H1 (cell line): ENCODE measurements at regions not wholly inside any gene's neighbourhood (a gene's known extent, or its start where the extent isn't known, plus 50 kb on each side); places are given as distances from the start of the nearest gene placed in this dataset.

Experiments
- CTCF ChIA-PET: fragments of 300-600 bp; sonication (Branson Sonifier 250); formaldehyde crosslinking; loops from one replicate; lab custom pipeline; 2021; ENCODE audit not compliant: partially characterized antibody; lab: Charles Lee
- POLR2A ChIA-PET: fragments of 300-600 bp; sonication (Branson Sonifier 250); formaldehyde crosslinking; loops from one replicate; lab custom pipeline; 2021; ENCODE audit warnings: inconsistent platforms; ENCODE audit not compliant: partially characterized antibody; lab: Charles Lee
- DNase-seq, 2 experiments: peaks; one replicate each; pipeline versions ENCODE4 v3.0.0 to v3.0.0-alpha.2; 2010 to 2022; ENCODE audit warnings: low spot score in 2 of 2, low read depth in 1 of 2, mixed read lengths in 1 of 2
- FAIRE-seq: peaks from 2 replicates; lab custom pipeline; 2011; peaks lifted over from hg19 to GRCh38; lab: Jason Lieb, UNC
- H2AFZ ChIP-seq: 2 replicates; pipeline ENCODE4 v1.8.1; 2012; ENCODE audit warnings: low read length, inconsistent platforms
- H2AK5ac ChIP-seq: 2 replicates; pipeline ENCODE4 v1.6.1; 2013; ENCODE audit warnings: low read depth, low read length
- H2BK120ac ChIP-seq: replicated peaks from 2 replicates; pipeline ENCODE3; 2013; ENCODE audit warnings: low read depth, low read length, inconsistent platforms
- H2BK12ac ChIP-seq: 2 replicates; pipeline ENCODE4 v1.6.1; 2013; ENCODE audit warnings: low read depth, low read length
- H2BK15ac ChIP-seq: 2 replicates; pipeline ENCODE4 v1.6.1; 2013; ENCODE audit warnings: low read length
- H2BK20ac ChIP-seq: 2 replicates; pipeline ENCODE4 v1.6.1; 2013; ENCODE audit warnings: low read length
- H2BK5ac ChIP-seq: 2 replicates; pipeline ENCODE4 v1.6.1; 2013; ENCODE audit warnings: low read depth, low read length
- H3K14ac ChIP-seq: 2 replicates; pipeline ENCODE4 v1.6.1; 2013; ENCODE audit warnings: inconsistent platforms; ENCODE audit not compliant: insufficient read length
- H3K18ac ChIP-seq: 2 replicates; pipeline ENCODE4 v1.6.1; 2013; ENCODE audit warnings: low read length; ENCODE audit errors: extremely low read depth
- H3K23ac ChIP-seq: 2 replicates; pipeline ENCODE4 v1.6.1; 2013; ENCODE audit warnings: inconsistent platforms; ENCODE audit not compliant: insufficient read length
- H3K23me2 ChIP-seq: 2 replicates; pipeline ENCODE4 v1.6.1; 2013; ENCODE audit warnings: low read depth, low read length
- H3K27ac ChIP-seq: 2 replicates; pipeline ENCODE4 v1.6.1; 2011; ENCODE audit warnings: low read depth, low read length, inconsistent platforms
- H3K27me3 ChIP-seq, 4 experiments: replicated peaks in 1 of 4; 1 replicate in 1 of 4; 2 replicates in 3 of 4; pipeline versions ENCODE4 v1.6.1 to v1.8.1; 2011 to 2013; ENCODE audit warnings: low read length in 3 of 4, mild to moderate bottlenecking in 3 of 4, inconsistent platforms in 2 of 4, mixed read lengths in 2 of 4, moderate library complexity in 1 of 4; ENCODE audit not compliant: control insufficient read depth in 3 of 4, insufficient read depth in 3 of 4; ENCODE audit errors: extremely low read depth in 1 of 4
- H3K36me3 ChIP-seq, 4 experiments: 2 replicates each; pipeline versions ENCODE4 v1.6.1 to v1.8.1; 2011 to 2013; ENCODE audit warnings: mild to moderate bottlenecking in 4 of 4, low read length in 3 of 4, moderate library complexity in 2 of 4, control low read depth in 1 of 4, inconsistent platforms in 1 of 4; ENCODE audit not compliant: insufficient read depth in 4 of 4, control insufficient read depth in 2 of 4
- H3K4ac ChIP-seq: replicated peaks from 2 replicates; pipeline ENCODE3; 2013; ENCODE audit warnings: low read length, low read depth, mixed read lengths, inconsistent platforms; ENCODE audit not compliant: insufficient read length
- H3K4me1 ChIP-seq, 4 experiments: replicated peaks in 1 of 4; 1 replicate in 1 of 4; 2 replicates in 3 of 4; pipeline versions ENCODE4 v1.6.1 to v1.8.1; 2011 to 2013; ENCODE audit warnings: low read length in 3 of 4, inconsistent platforms in 2 of 4, mixed read lengths in 1 of 4; ENCODE audit not compliant: insufficient read depth in 4 of 4, control insufficient read depth in 3 of 4
- H3K4me2 ChIP-seq, 2 experiments: 2 replicates each; pipeline versions ENCODE4 v1.6.1 to v1.8.1; 2011 to 2013; ENCODE audit warnings: low read depth in 2 of 2, low read length in 2 of 2, control low read depth in 1 of 2, inconsistent platforms in 1 of 2, mild to moderate bottlenecking in 1 of 2; ENCODE audit not compliant: insufficient read depth in 1 of 2
- H3K4me3 ChIP-seq, 4 experiments: fragments of 200-600, 300-600 bp in 1 of 4; sonication (generic), shearing (Covaris generic), sonication (Bioruptor Twin) in 1 of 4; 2 replicates each; pipeline versions ENCODE4 v1.5.1 to v1.8.1; 2011 to 2016; ENCODE audit warnings: low read length in 4 of 4, low read depth in 3 of 4, control low read depth in 2 of 4, inconsistent platforms in 2 of 4, mild to moderate bottlenecking in 2 of 4, mixed read lengths in 1 of 4, moderate library complexity in 1 of 4; ENCODE audit not compliant: insufficient read depth in 2 of 4; ENCODE audit errors: extremely low read depth in 1 of 4
- H3K56ac ChIP-seq: replicated peaks from 2 replicates; pipeline ENCODE3; 2013; ENCODE audit warnings: low read depth, mild to moderate bottlenecking, mixed read lengths, low read length, inconsistent platforms; ENCODE audit not compliant: insufficient read length
- H3K79me1 ChIP-seq: 2 replicates; pipeline ENCODE4 v1.6.1; 2013; ENCODE audit warnings: low read depth, low read length, control low read depth
- H3K79me2 ChIP-seq, 2 experiments: 2 replicates each; pipeline versions ENCODE4 v1.6.1 to v1.8.1; 2012 to 2013; ENCODE audit warnings: low read length in 2 of 2, mild to moderate bottlenecking in 2 of 2, inconsistent platforms in 1 of 2; ENCODE audit not compliant: insufficient read depth in 2 of 2, control insufficient read depth in 1 of 2
- H3K9ac ChIP-seq, 4 experiments: replicated peaks in 1 of 4; 1 replicate in 1 of 4; 2 replicates in 3 of 4; pipeline versions ENCODE4 v1.6.1 to v1.8.1; 2011 to 2013; ENCODE audit warnings: low read depth in 3 of 4, low read length in 3 of 4, control low read depth in 2 of 4, mild to moderate bottlenecking in 2 of 4, moderate library complexity in 2 of 4, inconsistent platforms in 1 of 4; ENCODE audit errors: extremely low read depth in 1 of 4
- H3K9me3 ChIP-seq, 2 experiments: 2 replicates each; pipeline versions ENCODE4 v1.6.1 to v1.8.1; 2012 to 2013; ENCODE audit warnings: mild to moderate bottlenecking in 2 of 2, moderate library complexity in 2 of 2, control low read depth in 1 of 2, inconsistent platforms in 1 of 2, low read depth in 1 of 2, low read length in 1 of 2, mixed read lengths in 1 of 2; ENCODE audit not compliant: insufficient read depth in 2 of 2
- H4K20me1 ChIP-seq, 2 experiments: replicated peaks in 1 of 2; 2 replicates each; pipeline versions ENCODE3 to v1.8.1; 2011 to 2013; ENCODE audit warnings: inconsistent platforms in 2 of 2, low read length in 2 of 2, mild to moderate bottlenecking in 1 of 2; ENCODE audit not compliant: insufficient read depth in 2 of 2, control insufficient read depth in 1 of 2
- H4K5ac ChIP-seq: 2 replicates; pipeline ENCODE4 v1.6.1; 2013; ENCODE audit warnings: low read length, low read depth, mixed read lengths, inconsistent platforms; ENCODE audit not compliant: insufficient read length
- H4K8ac ChIP-seq: 2 replicates; pipeline ENCODE4 v1.8.0; 2013; ENCODE audit warnings: mild to moderate bottlenecking, moderate library complexity, low read length, inconsistent platforms; ENCODE audit not compliant: insufficient read depth; ENCODE audit errors: extremely low read depth
- H4K91ac ChIP-seq: replicated peaks from 2 replicates; pipeline ENCODE3; 2013; ENCODE audit warnings: low read length, mixed read lengths, inconsistent platforms; ENCODE audit not compliant: insufficient read length
- ATF2 ChIP-seq: IDR thresholded peaks from 2 replicates; pipeline ENCODE4 v1.6.1; 2012; ENCODE audit warnings: low read length, inconsistent platforms
- BCL11A ChIP-seq, 2 experiments: IDR thresholded peaks; one replicate each; pipeline ENCODE4 v1.6.1; 2011; ENCODE audit warnings: low read depth in 2 of 2, low read length in 2 of 2, mild to moderate bottlenecking in 2 of 2
- CHD1 ChIP-seq: IDR thresholded peaks from 2 replicates; pipeline ENCODE4 v1.6.1; 2012; ENCODE audit warnings: low read depth, low read length, improper control_type of control experiment
- EZH2 ChIP-seq: fragments of 200-600 bp; sonication (generic); IDR thresholded peaks from 2 replicates; pipeline ENCODE4 v1.7.1; 2012; ENCODE audit warnings: low read depth, mild to moderate bottlenecking, moderate library complexity, low read length, inconsistent platforms; ENCODE audit not compliant: severe bottlenecking
- JUN ChIP-seq: IDR thresholded peaks from 2 replicates; pipeline ENCODE4 v1.6.1; 2011; ENCODE audit warnings: low read depth, mild to moderate bottlenecking, improper control_type of control experiment, low read length
- KDM5A ChIP-seq: fragments of 200-600 bp; IDR thresholded peaks from 2 replicates; pipeline ENCODE4 v1.7.1; 2012; ENCODE audit warnings: mild to moderate bottlenecking, low read length, inconsistent platforms, mixed read lengths
- MAFK ChIP-seq: IDR thresholded peaks from 2 replicates; pipeline ENCODE4 v1.6.1; 2012; ENCODE audit warnings: low read depth, mild to moderate bottlenecking, improper control_type of control experiment, low read length
- POU5F1 ChIP-seq: IDR thresholded peaks from 2 replicates; pipeline ENCODE4 v1.6.1; 2011; ENCODE audit warnings: low read depth, mild to moderate bottlenecking, low read length, moderate library complexity
- RBBP5 ChIP-seq: IDR thresholded peaks from 2 replicates; pipeline ENCODE4 v1.7.1; 2012; ENCODE audit warnings: low read depth, mild to moderate bottlenecking, inconsistent platforms, low read length, moderate library complexity, borderline replicate concordance
- SP2 ChIP-seq: IDR thresholded peaks from 2 replicates; pipeline ENCODE4 v1.6.1; 2012; ENCODE audit warnings: mild to moderate bottlenecking, low read length, inconsistent platforms
- TAF1 ChIP-seq: IDR thresholded peaks from 2 replicates; pipeline ENCODE4 v1.6.1; 2011; ENCODE audit warnings: mild to moderate bottlenecking, low read depth, low read length
- TEAD4 ChIP-seq: IDR thresholded peaks from 2 replicates; pipeline ENCODE4 v1.6.1; 2012; ENCODE audit warnings: low read depth, low read length, inconsistent platforms, mixed read lengths
- ZNF274 ChIP-seq: IDR thresholded peaks from 2 replicates; pipeline ENCODE4 v1.7.0; 2012; ENCODE audit warnings: low read length, borderline replicate concordance; ENCODE audit errors: extremely low read depth
- WGBS, 2 experiments: shearing (Covaris generic) in 1 of 2; methylation state at CpG; one replicate each; pipeline versions ENCODE4 v1.1.6 to v1.1.7; 2013 to 2015; ENCODE audit warnings: low lambda C conversion rate in 2 of 2, mixed read lengths in 2 of 2, inconsistent platforms in 1 of 2, low coverage in 1 of 2, missing lambda C conversion rate in 1 of 2; ENCODE audit not compliant: insufficient replicate concordance in 2 of 2, insufficient coverage in 1 of 2, insufficient read length in 1 of 2; ENCODE audit errors: extremely low coverage in 1 of 2, missing lambda C conversion rate in 1 of 2; 5-methylcytosine and 5-hydroxymethylcytosine counted together

DNA sequence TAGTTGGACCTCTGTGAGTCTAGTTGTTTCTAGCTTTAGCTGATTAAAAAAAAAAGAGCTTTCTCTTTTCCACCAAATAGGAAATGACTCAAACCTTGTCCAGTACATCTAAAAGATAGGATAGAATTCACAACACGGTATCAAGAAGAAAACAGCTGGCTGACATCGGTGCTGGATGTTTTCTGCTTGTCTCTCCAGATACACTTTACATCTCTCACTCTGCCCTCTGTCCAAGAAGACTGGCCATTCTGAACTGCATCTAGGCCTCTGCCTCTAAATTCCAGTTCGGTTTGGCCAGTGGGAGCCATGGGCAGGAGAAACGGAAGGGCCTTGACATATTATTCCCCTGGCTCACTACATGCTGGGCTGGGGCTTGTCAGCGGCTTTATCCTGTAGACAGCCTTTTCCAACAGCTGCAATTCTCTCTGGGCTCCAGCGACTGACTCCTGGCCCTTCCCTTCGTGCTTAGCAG lies 57.3 kb upstream of the SHISA3 start:
- H4K91ac ChIP-seq = no peak overlapping the region
- no peak overlapping the region for H3K14ac ChIP-seq
- H2BK120ac ChIP-seq = no peak overlapping the region
- no peak overlapping the region for H4K5ac ChIP-seq
- peaks cover 0 to 14% (median 0%) of the 10 kb centered on the region in 4 experiments; a peak in 3 of 7 replicates for H3K4me1 ChIP-seq
- no peak overlapping the region for H3K27ac ChIP-seq
- H3K4ac ChIP-seq = no peak overlapping the region
- no peaks in the 10 kb centered on the region; a peak in 1 of 4 replicates for H3K79me2 ChIP-seq
- H3K36me3 ChIP-seq = no peaks in the 10 kb centered on the region
- FAIRE-seq = no peak
- peak overlapping the region; percentile 82; the same call in 1 of the 2 replicates for H2AFZ ChIP-seq
- H3K23me2 ChIP-seq = no peaks in the 10 kb centered on the region
- H3K4me2 ChIP-seq = no peak overlapping the region
- no peak overlapping the region for H2AK5ac ChIP-seq
- 68% methylated on average over 7 of the region's 7 CpGs; no CpG with 5 or more reads in 1 of the 2 experiments for WGBS, 2 experiments
- H3K18ac ChIP-seq = 0 out of 2 replicates have a peak overlapping the region, but pooled peaks have one; percentile 52
- H3K27me3 ChIP-seq = no peaks in the 10 kb centered on the region
- no peak overlapping the region for H3K4me3 ChIP-seq
- CTCF ChIA-PET = interaction anchor here (1.2 to 2.2 kb wide), 7 partner anchors 11 to 179 kb away, joined by 3 to 7 read pairs (median 5); no protein-coding TSS in a partner anchor
- no peak overlapping the region for H4K8ac ChIP-seq
- no peak overlapping the region for H3K23ac ChIP-seq
- H3K56ac ChIP-seq = no peak overlapping the region
- no peaks in the 10 kb centered on the region for H4K20me1 ChIP-seq
- no peaks in the 10 kb centered on the region for H3K79me1 ChIP-seq
- H2BK12ac ChIP-seq = peak overlapping the region; percentile 23; the same call in 1 of the 2 replicates
- peak overlapping the region; percentile 41; the same call in 1 of the 2 replicates for H2BK20ac ChIP-seq
- H3K9me3 ChIP-seq = no peaks in the 10 kb centered on the region
- POLR2A ChIA-PET = no interaction called here
- H2BK5ac ChIP-seq = no peak overlapping the region
- DNase-seq = no peak
- no peak overlapping the region for H3K9ac ChIP-seq
- no peak overlapping the region for H2BK15ac ChIP-seq
- TF ChIP-seq RBBP5 = no peak
- TF ChIP-seq EZH2 = no peak
- TF ChIP-seq ZNF274 = no peak
- no peak for TF ChIP-seq ATF2
- no peak for TF ChIP-seq KDM5A
- TF ChIP-seq MAFK = no peak
- no peak for TF ChIP-seq JUN
- no peak for TF ChIP-seq TAF1
- no peak for TF ChIP-seq SP2
- no peak for TF ChIP-seq BCL11A (IDR thresholded peaks at IDR 0.05; ENCODE audit: low read depth in 2 of 2, low read length in 2 of 2)
- no peak for TF ChIP-seq TEAD4
- no peak for TF ChIP-seq CHD1
- no peak for TF ChIP-seq POU5F1
